IMR-90 (cell line): ENCODE measurements at regions not wholly inside any gene's neighbourhood (a gene's known extent, or its start where the extent isn't known, plus 50 kb on each side); places are given as distances from the start of the nearest gene placed in this dataset.
A peak's percentile ranks its signal among the peaks of the same experiment; 100 is the strongest.

Experiments
- ATAC-seq: fragments of 200-7000 bp; cut with Tn5 transposase; 2 replicates; pipeline ENCODE4 v1.9.1; 2020; ENCODE audit warnings: low read depth, mild to moderate bottlenecking, moderate library complexity
- BruUV-seq: library from RNA; stranded (reverse); fragments of 400-500 nt; replicated peaks from 2 replicates; lab custom pipeline; 2021; lab: Mats Ljungman, UMichigan
- CTCF ChIA-PET: fragments of 300-600 bp; formaldehyde crosslinking; extraction: SDS; loops from one replicate; lab custom pipeline; 2021; ENCODE audit warnings: antibody characterized with exemption; lab: Yijun Ruan, JAX
- POLR2A ChIA-PET: fragments of 300-600 bp; sonication (Branson Sonifier 250); formaldehyde crosslinking; loops from one replicate; lab custom pipeline; 2022; ENCODE audit warnings: antibody characterized with exemption; ENCODE audit not compliant: unreplicated experiment; lab: Charles Lee
- DNase-seq: peaks from one replicate; pipeline ENCODE4 v3.0.0; 2013
- H2AFZ ChIP-seq: replicated peaks from 2 replicates; pipeline ENCODE3; 2013; ENCODE audit warnings: low read length, mild to moderate bottlenecking; ENCODE audit not compliant: poor library complexity
- H2AK5ac ChIP-seq: 2 replicates; pipeline ENCODE4 v1.6.1; 2013; ENCODE audit warnings: low read depth, low read length, inconsistent platforms
- H2AK9ac ChIP-seq: replicated peaks from 2 replicates; pipeline ENCODE3; 2013; ENCODE audit warnings: mild to moderate bottlenecking, low read depth, low read length, moderate library complexity; ENCODE audit not compliant: poor library complexity
- H2BK120ac ChIP-seq: 2 replicates; pipeline ENCODE4 v1.6.1; 2013; ENCODE audit warnings: low read depth, low read length, inconsistent platforms
- H2BK15ac ChIP-seq: 3 replicates; pipeline ENCODE4 v1.6.1; 2013; ENCODE audit warnings: low read depth, low read length, inconsistent platforms
- H2BK20ac ChIP-seq: 2 replicates; pipeline ENCODE4 v1.6.1; 2013; ENCODE audit warnings: low read depth, mild to moderate bottlenecking, inconsistent platforms, low read length, moderate library complexity
- H2BK5ac ChIP-seq: 2 replicates; pipeline ENCODE4 v1.6.1; 2013; ENCODE audit warnings: mild to moderate bottlenecking, low read depth, low read length, inconsistent platforms; ENCODE audit not compliant: poor library complexity, severe bottlenecking
- H3K14ac ChIP-seq: replicated peaks from 2 replicates; pipeline ENCODE4 v1.6.1; 2013; ENCODE audit warnings: low read depth, low read length, inconsistent platforms
- H3K18ac ChIP-seq: 2 replicates; pipeline ENCODE4 v1.6.1; 2013; ENCODE audit warnings: low read depth, low read length, control low read depth
- H3K23ac ChIP-seq: 2 replicates; pipeline ENCODE4 v1.6.1; 2013; ENCODE audit warnings: low read depth, low read length, inconsistent platforms
- H3K27ac ChIP-seq: 2 replicates; pipeline ENCODE4 v1.5.1; 2013; ENCODE audit warnings: mild to moderate bottlenecking, control low read depth, low read length; ENCODE audit not compliant: insufficient read depth
- H3K27me3 ChIP-seq: 2 replicates; pipeline ENCODE4 v1.6.1; 2013; ENCODE audit warnings: low read length; ENCODE audit not compliant: control insufficient read depth, insufficient read depth
- H3K36me3 ChIP-seq: 2 replicates; pipeline ENCODE4 v1.6.1; 2013; ENCODE audit warnings: low read length, mixed read lengths; ENCODE audit not compliant: control insufficient read depth, insufficient read depth
- H3K4ac ChIP-seq: 2 replicates; pipeline ENCODE4 v1.6.1; 2013; ENCODE audit warnings: low read depth, low read length, inconsistent platforms
- H3K4me1 ChIP-seq: 2 replicates; pipeline ENCODE4 v1.6.1; 2013; ENCODE audit warnings: low read length, mixed read lengths; ENCODE audit not compliant: control insufficient read depth, insufficient read depth
- H3K4me2 ChIP-seq: 2 replicates; pipeline ENCODE4 v1.6.1; 2013; ENCODE audit warnings: low read depth, mild to moderate bottlenecking, control low read depth, low read length, moderate library complexity
- H3K4me3 ChIP-seq: 2 replicates; pipeline ENCODE4 v1.5.1; 2013; ENCODE audit warnings: low read depth, mild to moderate bottlenecking, control low read depth, low read length, moderate library complexity; ENCODE audit not compliant: insufficient read depth
- H3K56ac ChIP-seq: 2 replicates; pipeline ENCODE4 v1.6.1; 2013; ENCODE audit warnings: low read length, inconsistent platforms; ENCODE audit not compliant: insufficient read depth; ENCODE audit errors: extremely low read depth
- H3K79me1 ChIP-seq, 2 experiments: 2 replicates each; pipeline ENCODE4 v1.6.1; 2013; ENCODE audit warnings: low read length in 2 of 2, inconsistent platforms in 1 of 2, low read depth in 1 of 2
- H3K9ac ChIP-seq: 2 replicates; pipeline ENCODE4 v1.6.1; 2013; ENCODE audit warnings: low read depth, low read length, control low read depth
- H3K9me1 ChIP-seq: 2 replicates; pipeline ENCODE4 v1.6.1; 2013; ENCODE audit warnings: low read length, inconsistent platforms; ENCODE audit not compliant: insufficient read depth
- H3K9me3 ChIP-seq: 2 replicates; pipeline ENCODE4 v1.6.1; 2013; ENCODE audit warnings: low read length; ENCODE audit not compliant: control insufficient read depth, insufficient read depth
- H4K20me1 ChIP-seq: 2 replicates; pipeline ENCODE4 v1.6.1; 2013; ENCODE audit warnings: low read length, inconsistent platforms; ENCODE audit not compliant: insufficient read depth
- H4K5ac ChIP-seq: 2 replicates; pipeline ENCODE4 v1.6.1; 2013; ENCODE audit warnings: mild to moderate bottlenecking, low read depth, low read length, control low read depth
- H4K8ac ChIP-seq, 2 experiments: 2 replicates each; pipeline ENCODE4 v1.6.1; 2013; ENCODE audit warnings: low read depth in 2 of 2, low read length in 2 of 2, control low read depth in 1 of 2, inconsistent platforms in 1 of 2
- H4K91ac ChIP-seq: 2 replicates; pipeline ENCODE4 v1.6.1; 2013; ENCODE audit warnings: low read depth, low read length, inconsistent platforms; ENCODE audit not compliant: insufficient read depth
- CEBPB ChIP-seq: IDR thresholded peaks from 2 replicates; pipeline ENCODE4 v1.6.1; 2012; ENCODE audit warnings: low read depth, low read length, improper control_type of control experiment
- RAD21 ChIP-seq: IDR thresholded peaks from 2 replicates; pipeline ENCODE4 v1.6.1; 2012; ENCODE audit warnings: low read length, improper control_type of control experiment
- RFX5 ChIP-seq: IDR thresholded peaks from 2 replicates; pipeline ENCODE4 v1.8.0; 2012; ENCODE audit warnings: low read depth, mild to moderate bottlenecking, low read length, moderate library complexity
- SMC3 ChIP-seq: fragments of 150-350 bp; IDR thresholded peaks from 2 replicates; pipeline ENCODE4 v1.6.1; 2016; ENCODE audit warnings: low read depth, mild to moderate bottlenecking, antibody characterized with exemption, low read length, moderate library complexity
- WGBS, 2 experiments: methylation state at CpG; one replicate each; pipeline versions ENCODE4 v1.1.5 to v1.1.7; 2013; ENCODE audit warnings: missing lambda C conversion rate in 2 of 2; ENCODE audit not compliant: insufficient read length in 1 of 2; ENCODE audit errors: extremely low coverage in 2 of 2; 5-methylcytosine and 5-hydroxymethylcytosine counted together
- dilution Hi-C: fragments of 300-500 bp; cut with HindIII; formaldehyde crosslinking; loops from one replicate; pipeline ENCODE4 v1.14.3; 2018; ENCODE audit warnings: low sequenced_read_pairs; ENCODE audit not compliant: unreplicated experiment
- in situ Hi-C: fragments of 300-500 bp; cut with MboI; formaldehyde crosslinking; loops from 3 replicates; pipeline ENCODE4 v1.14.3; 2019; ENCODE audit warnings: low sequenced_read_pairs, inconsistent platforms, mixed read lengths
- intact Hi-C: fragments of 100-400 bp; cut with micrococcal nuclease; formaldehyde crosslinking; loops from 2 replicates; pipeline ENCODE4 v1.10.0; 2022

DNA sequence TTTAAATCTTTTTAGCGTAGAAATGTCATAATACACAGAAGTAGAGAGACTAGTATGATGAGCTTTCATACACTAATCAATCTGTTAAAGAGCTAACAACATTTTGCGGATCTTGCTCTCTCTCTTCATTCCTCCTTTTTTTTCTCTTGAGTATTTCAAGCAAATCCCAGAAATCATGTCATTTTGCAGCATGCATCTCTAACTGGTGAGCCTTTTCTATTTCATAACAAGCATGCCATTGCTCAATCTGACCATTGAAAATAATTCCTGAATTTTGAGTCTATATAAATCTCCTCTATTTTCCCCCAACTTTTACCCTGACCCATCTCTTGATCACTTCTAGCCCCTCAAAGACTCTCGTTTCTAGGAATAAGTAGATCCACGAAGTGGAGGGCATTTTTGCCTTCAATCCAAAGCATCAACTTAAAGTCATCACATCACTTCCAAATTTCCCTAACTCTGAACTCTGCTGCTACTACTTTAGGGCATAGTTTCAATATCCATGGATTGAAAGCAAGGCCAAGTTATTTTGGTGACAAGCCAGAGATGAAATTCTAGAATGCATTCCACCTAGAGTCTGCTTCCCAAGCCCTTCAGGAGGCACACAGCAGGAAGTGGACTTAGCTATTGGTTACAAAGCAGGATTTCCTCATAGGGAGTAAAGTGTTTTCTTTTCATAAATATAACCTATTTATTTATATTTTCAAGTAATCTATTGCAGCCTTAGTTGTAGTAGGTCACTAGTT lies 253.5 kb upstream of the ZPLD1 start:
- H2BK120ac ChIP-seq, result peak overlapping the region; percentile 93

More for the DNA sequence above, 253.5 kb upstream of the ZPLD1 start:
- intact Hi-C loops, result loop anchor here (1.0 to 2.0 kb wide), 3 partner anchors 43 to 332 kb away; partner anchors contain the start of gene NFKBIZ
- dilution Hi-C loops, result no loop called here
- peak overlapping the region; percentile 88 for H3K14ac ChIP-seq
- H3K27ac ChIP-seq, result peak overlapping the region; percentile 84
- ChIA-PET POLR2A (no interaction called here), CTCF (interaction anchor here (2.1 kb wide), 1 partner anchor 44 kb away, joined by 8 read pairs; no protein-coding TSS in a partner anchor)
- H4K91ac ChIP-seq, result peak overlapping the region; percentile 81
- H4K5ac ChIP-seq, result peak overlapping the region; percentile 97; the same call in 1 of the 2 replicates
- H2AFZ ChIP-seq, result no peak overlapping the region
- no peaks in the 10 kb centered on the region for H3K27me3 ChIP-seq
- peak; percentile 88 for DNase-seq
- peaks cover 17% of the 10 kb centered on the region for H3K4me1 ChIP-seq
- H2BK5ac ChIP-seq, result peak overlapping the region; percentile 93
- no peaks in the 10 kb centered on the region for H3K9me3 ChIP-seq
- peaks cover 4% of the 10 kb centered on the region for H3K9me1 ChIP-seq
- no peak overlapping the region; the same call in 1 of the 2 replicates for H3K9ac ChIP-seq
- peak overlapping the region; percentile 76; the same call in 1 of the 2 replicates for H3K23ac ChIP-seq
- H2BK20ac ChIP-seq, result peak overlapping the region; percentile 91
- H3K18ac ChIP-seq, result peak overlapping the region; percentile 96
- peak overlapping the region; percentile 41 for H2AK5ac ChIP-seq
- WGBS, 2 experiments, result 83% methylated on average over 2 of the region's 4 CpGs; no CpG with 5 or more reads in 1 of the 2 experiments
- H3K4me2 ChIP-seq, result peak overlapping the region; percentile 69; the same call in 1 of the 2 replicates
- H3K56ac ChIP-seq, result 0 out of 2 replicates have a peak overlapping the region, but pooled peaks have one; percentile 55
- H3K4ac ChIP-seq, result peak overlapping the region; percentile 80
- no peaks in the 10 kb centered on the region for H3K36me3 ChIP-seq
- ATAC-seq, result peak; percentile 40
- BruUV-seq, result no TSS peak
- in situ Hi-C loops, result no loop called here
- H2AK9ac ChIP-seq, result no peak overlapping the region
- peaks cover 0 to 9% of the 10 kb centered on the region in 2 experiments; a peak in 2 of 4 replicates for H3K79me1 ChIP-seq
- TF ChIP-seq RAD21 (no peak), RFX5 (no peak), CEBPB (peak; percentile 92), SMC3 (no peak)
- no peaks in the 10 kb centered on the region for H4K20me1 ChIP-seq
- H2BK15ac ChIP-seq, result peak overlapping the region; percentile 38
- no peak overlapping the region for H3K4me3 ChIP-seq
- peak overlapping the region; percentile 51 to 84; a peak in 3 of 4 replicates for H4K8ac ChIP-seq
